IMR-90 (cell line): ENCODE measurements at regions not wholly inside any gene's neighbourhood (a gene's known extent, or its start where the extent isn't known, plus 50 kb on each side); places are given as distances from the start of the nearest gene placed in this dataset.

Source experiments
- ATAC-seq: fragments of 200-7000 bp; cut with Tn5 transposase; 2 replicates; pipeline ENCODE4 v1.9.1; 2020; ENCODE audit warnings: low read depth, mild to moderate bottlenecking, moderate library complexity
- BruUV-seq: library from RNA; stranded (reverse); fragments of 400-500 nt; replicated peaks from 2 replicates; lab custom pipeline; 2021; lab: Mats Ljungman, UMichigan
- CTCF ChIA-PET: fragments of 300-600 bp; formaldehyde crosslinking; extraction: SDS; loops from one replicate; lab custom pipeline; 2021; ENCODE audit warnings: antibody characterized with exemption; lab: Yijun Ruan, JAX
- POLR2A ChIA-PET: fragments of 300-600 bp; sonication (Branson Sonifier 250); formaldehyde crosslinking; loops from one replicate; lab custom pipeline; 2022; ENCODE audit warnings: antibody characterized with exemption; ENCODE audit not compliant: unreplicated experiment; lab: Charles Lee
- DNase-seq: peaks from one replicate; pipeline ENCODE4 v3.0.0; 2013
- H2AFZ ChIP-seq: replicated peaks from 2 replicates; pipeline ENCODE3; 2013; ENCODE audit warnings: low read length, mild to moderate bottlenecking; ENCODE audit not compliant: poor library complexity
- H2AK5ac ChIP-seq: 2 replicates; pipeline ENCODE4 v1.6.1; 2013; ENCODE audit warnings: low read depth, low read length, inconsistent platforms
- H2AK9ac ChIP-seq: replicated peaks from 2 replicates; pipeline ENCODE3; 2013; ENCODE audit warnings: mild to moderate bottlenecking, low read depth, low read length, moderate library complexity; ENCODE audit not compliant: poor library complexity
- H2BK120ac ChIP-seq: 2 replicates; pipeline ENCODE4 v1.6.1; 2013; ENCODE audit warnings: low read depth, low read length, inconsistent platforms
- H2BK15ac ChIP-seq: 3 replicates; pipeline ENCODE4 v1.6.1; 2013; ENCODE audit warnings: low read depth, low read length, inconsistent platforms
- H2BK20ac ChIP-seq: 2 replicates; pipeline ENCODE4 v1.6.1; 2013; ENCODE audit warnings: low read depth, mild to moderate bottlenecking, inconsistent platforms, low read length, moderate library complexity
- H2BK5ac ChIP-seq: 2 replicates; pipeline ENCODE4 v1.6.1; 2013; ENCODE audit warnings: mild to moderate bottlenecking, low read depth, low read length, inconsistent platforms; ENCODE audit not compliant: poor library complexity, severe bottlenecking
- H3K14ac ChIP-seq: replicated peaks from 2 replicates; pipeline ENCODE4 v1.6.1; 2013; ENCODE audit warnings: low read depth, low read length, inconsistent platforms
- H3K18ac ChIP-seq: 2 replicates; pipeline ENCODE4 v1.6.1; 2013; ENCODE audit warnings: low read depth, low read length, control low read depth
- H3K23ac ChIP-seq: 2 replicates; pipeline ENCODE4 v1.6.1; 2013; ENCODE audit warnings: low read depth, low read length, inconsistent platforms
- H3K27ac ChIP-seq: 2 replicates; pipeline ENCODE4 v1.5.1; 2013; ENCODE audit warnings: mild to moderate bottlenecking, control low read depth, low read length; ENCODE audit not compliant: insufficient read depth
- H3K27me3 ChIP-seq: 2 replicates; pipeline ENCODE4 v1.6.1; 2013; ENCODE audit warnings: low read length; ENCODE audit not compliant: control insufficient read depth, insufficient read depth
- H3K36me3 ChIP-seq: 2 replicates; pipeline ENCODE4 v1.6.1; 2013; ENCODE audit warnings: low read length, mixed read lengths; ENCODE audit not compliant: control insufficient read depth, insufficient read depth
- H3K4ac ChIP-seq: 2 replicates; pipeline ENCODE4 v1.6.1; 2013; ENCODE audit warnings: low read depth, low read length, inconsistent platforms
- H3K4me1 ChIP-seq: 2 replicates; pipeline ENCODE4 v1.6.1; 2013; ENCODE audit warnings: low read length, mixed read lengths; ENCODE audit not compliant: control insufficient read depth, insufficient read depth
- H3K4me2 ChIP-seq: 2 replicates; pipeline ENCODE4 v1.6.1; 2013; ENCODE audit warnings: low read depth, mild to moderate bottlenecking, control low read depth, low read length, moderate library complexity
- H3K4me3 ChIP-seq: 2 replicates; pipeline ENCODE4 v1.5.1; 2013; ENCODE audit warnings: low read depth, mild to moderate bottlenecking, control low read depth, low read length, moderate library complexity; ENCODE audit not compliant: insufficient read depth
- H3K56ac ChIP-seq: 2 replicates; pipeline ENCODE4 v1.6.1; 2013; ENCODE audit warnings: low read length, inconsistent platforms; ENCODE audit not compliant: insufficient read depth; ENCODE audit errors: extremely low read depth
- H3K79me1 ChIP-seq, 2 experiments: 2 replicates each; pipeline ENCODE4 v1.6.1; 2013; ENCODE audit warnings: low read length in 2 of 2, inconsistent platforms in 1 of 2, low read depth in 1 of 2
- H3K9ac ChIP-seq: 2 replicates; pipeline ENCODE4 v1.6.1; 2013; ENCODE audit warnings: low read depth, low read length, control low read depth
- H3K9me1 ChIP-seq: 2 replicates; pipeline ENCODE4 v1.6.1; 2013; ENCODE audit warnings: low read length, inconsistent platforms; ENCODE audit not compliant: insufficient read depth
- H3K9me3 ChIP-seq: 2 replicates; pipeline ENCODE4 v1.6.1; 2013; ENCODE audit warnings: low read length; ENCODE audit not compliant: control insufficient read depth, insufficient read depth
- H4K20me1 ChIP-seq: 2 replicates; pipeline ENCODE4 v1.6.1; 2013; ENCODE audit warnings: low read length, inconsistent platforms; ENCODE audit not compliant: insufficient read depth
- H4K5ac ChIP-seq: 2 replicates; pipeline ENCODE4 v1.6.1; 2013; ENCODE audit warnings: mild to moderate bottlenecking, low read depth, low read length, control low read depth
- H4K8ac ChIP-seq, 2 experiments: 2 replicates each; pipeline ENCODE4 v1.6.1; 2013; ENCODE audit warnings: low read depth in 2 of 2, low read length in 2 of 2, control low read depth in 1 of 2, inconsistent platforms in 1 of 2
- H4K91ac ChIP-seq: 2 replicates; pipeline ENCODE4 v1.6.1; 2013; ENCODE audit warnings: low read depth, low read length, inconsistent platforms; ENCODE audit not compliant: insufficient read depth
- BHLHE40 ChIP-seq: fragments of 150-350 bp; IDR thresholded peaks from 2 replicates; pipeline ENCODE4 v1.6.1; 2016; ENCODE audit warnings: mild to moderate bottlenecking, low read depth, low read length
- CEBPB ChIP-seq: IDR thresholded peaks from 2 replicates; pipeline ENCODE4 v1.6.1; 2012; ENCODE audit warnings: low read depth, low read length, improper control_type of control experiment
- CHD1 ChIP-seq: IDR thresholded peaks from 2 replicates; pipeline ENCODE4 v1.6.1; 2012; ENCODE audit warnings: low read depth, low read length, improper control_type of control experiment
- CTCF ChIP-seq: conservative IDR thresholded peaks from 2 replicates; pipeline ENCODE4 v1.5.1; 2012; ENCODE audit warnings: mild to moderate bottlenecking, low read depth, low read length, improper control_type of control experiment
- ELK1 ChIP-seq: fragments of 150-350 bp; IDR thresholded peaks from 2 replicates; pipeline ENCODE4 v1.6.1; 2016; ENCODE audit warnings: low read depth, mild to moderate bottlenecking, low read length, moderate library complexity, borderline replicate concordance
- FOS ChIP-seq: fragments of 150-350 bp; IDR thresholded peaks from 2 replicates; pipeline ENCODE4 v1.6.1; 2016; ENCODE audit warnings: low read depth, low read length
- MAFK ChIP-seq: IDR thresholded peaks from 2 replicates; pipeline ENCODE4 v1.6.1; 2012; ENCODE audit warnings: low read depth, low read length, improper control_type of control experiment
- MAZ ChIP-seq: IDR thresholded peaks from 2 replicates; pipeline ENCODE4 v1.6.1; 2012; ENCODE audit warnings: low read depth, mild to moderate bottlenecking, low read length, improper control_type of control experiment, moderate library complexity, borderline replicate concordance
- MXI1 ChIP-seq: IDR thresholded peaks from 2 replicates; pipeline ENCODE4 v1.6.1; 2012; ENCODE audit warnings: low read depth, mild to moderate bottlenecking, low read length, moderate library complexity, borderline replicate concordance
- NFE2L2 ChIP-seq: fragments of 150-350 bp; IDR thresholded peaks from 2 replicates; pipeline ENCODE4 v1.6.1; 2016; ENCODE audit warnings: low read depth, mild to moderate bottlenecking, low read length
- POLR2A ChIP-seq: IDR thresholded peaks from 2 replicates; pipeline ENCODE4 v1.6.1; 2012; ENCODE audit warnings: mild to moderate bottlenecking, low read depth, low read length
- RAD21 ChIP-seq: IDR thresholded peaks from 2 replicates; pipeline ENCODE4 v1.6.1; 2012; ENCODE audit warnings: low read length, improper control_type of control experiment
- RCOR1 ChIP-seq: IDR thresholded peaks from 2 replicates; pipeline ENCODE4 v1.6.1; 2012; ENCODE audit warnings: mild to moderate bottlenecking, low read length, improper control_type of control experiment; ENCODE audit not compliant: insufficient replicate concordance
- RFX5 ChIP-seq: IDR thresholded peaks from 2 replicates; pipeline ENCODE4 v1.8.0; 2012; ENCODE audit warnings: low read depth, mild to moderate bottlenecking, low read length, moderate library complexity
- SMC3 ChIP-seq: fragments of 150-350 bp; IDR thresholded peaks from 2 replicates; pipeline ENCODE4 v1.6.1; 2016; ENCODE audit warnings: low read depth, mild to moderate bottlenecking, antibody characterized with exemption, low read length, moderate library complexity
- USF2 ChIP-seq: fragments of 150-350 bp; IDR thresholded peaks from 2 replicates; pipeline ENCODE4 v1.6.1; 2017; ENCODE audit warnings: mild to moderate bottlenecking, antibody characterized with exemption, low read length, low read depth
- WGBS, 2 experiments: methylation state at CpG; one replicate each; pipeline versions ENCODE4 v1.1.5 to v1.1.7; 2013; ENCODE audit warnings: missing lambda C conversion rate in 2 of 2; ENCODE audit not compliant: insufficient read length in 1 of 2; ENCODE audit errors: extremely low coverage in 2 of 2; 5-methylcytosine and 5-hydroxymethylcytosine counted together
- dilution Hi-C: fragments of 300-500 bp; cut with HindIII; formaldehyde crosslinking; loops from one replicate; pipeline ENCODE4 v1.14.3; 2018; ENCODE audit warnings: low sequenced_read_pairs; ENCODE audit not compliant: unreplicated experiment
- in situ Hi-C: fragments of 300-500 bp; cut with MboI; formaldehyde crosslinking; loops from 3 replicates; pipeline ENCODE4 v1.14.3; 2019; ENCODE audit warnings: low sequenced_read_pairs, inconsistent platforms, mixed read lengths
- intact Hi-C: fragments of 100-400 bp; cut with micrococcal nuclease; formaldehyde crosslinking; loops from 2 replicates; pipeline ENCODE4 v1.10.0; 2022

- no CpG with 5 or more reads among the region's 3 CpGs for WGBS, 2 experiments
- Histone ChIP-seq H3K9me3 (peaks cover 9% of the 10 kb centered on the region), H3K4me3 (no peak overlapping the region), H2AFZ (no peak overlapping the region), H3K9ac (no peak overlapping the region), H3K18ac (no peak overlapping the region), H3K4me1 (no peaks in the 10 kb centered on the region), H2BK15ac (no peak overlapping the region), H2AK5ac (no peak overlapping the region), H2BK5ac (no peak overlapping the region), H3K27ac (no peak overlapping the region), H3K14ac (no peak overlapping the region), H3K79me1 (no peaks in the 10 kb centered on the region), H2BK120ac (no peak overlapping the region), H4K20me1 (no peaks in the 10 kb centered on the region), H2BK20ac (no peak overlapping the region), H2AK9ac (no peak overlapping the region), H3K4me2 (no peak overlapping the region), H4K8ac (no peak overlapping the region), H3K36me3 (no peaks in the 10 kb centered on the region), H3K56ac (no peak overlapping the region), H3K23ac (no peak overlapping the region), H3K9me1 (no peaks in the 10 kb centered on the region), H4K91ac (no peak overlapping the region), H4K5ac (no peak overlapping the region), H3K4ac (no peak overlapping the region), H3K27me3 (no peaks in the 10 kb centered on the region)
- no peak for TF ChIP-seq CHD1
- no peak for TF ChIP-seq MAZ
- no peak for TF ChIP-seq RAD21
- TF ChIP-seq RCOR1, result no peak
- TF ChIP-seq CTCF, result no peak
- no peak for TF ChIP-seq CEBPB
- no peak for TF ChIP-seq FOS
- TF ChIP-seq SMC3, result no peak
- TF ChIP-seq USF2, result no peak
- TF ChIP-seq MXI1, result no peak
- no peak for TF ChIP-seq ELK1
- TF ChIP-seq MAFK, result no peak
- TF ChIP-seq NFE2L2, result no peak
- TF ChIP-seq BHLHE40, result no peak
- no peak for TF ChIP-seq RFX5
- no peak for TF ChIP-seq POLR2A
- ChIA-PET CTCF (no interaction called here), POLR2A (no interaction called here)
- in situ Hi-C loops (no loop called here), dilution Hi-C loops (no loop called here), intact Hi-C loops (no loop called here)
- ATAC-seq, result no peak
- no TSS peak for BruUV-seq
- no peak for DNase-seq
These were observed 300.1 kb downstream of the TFAP2B start for GRCh38 chr6:51118792-51119191.
